ENCODE measurements at regions not wholly inside any gene's neighbourhood (a gene's known extent, or its start where the extent isn't known, plus 50 kb on each side); places are given as distances from the start of the nearest gene placed in this dataset.

DNA sequence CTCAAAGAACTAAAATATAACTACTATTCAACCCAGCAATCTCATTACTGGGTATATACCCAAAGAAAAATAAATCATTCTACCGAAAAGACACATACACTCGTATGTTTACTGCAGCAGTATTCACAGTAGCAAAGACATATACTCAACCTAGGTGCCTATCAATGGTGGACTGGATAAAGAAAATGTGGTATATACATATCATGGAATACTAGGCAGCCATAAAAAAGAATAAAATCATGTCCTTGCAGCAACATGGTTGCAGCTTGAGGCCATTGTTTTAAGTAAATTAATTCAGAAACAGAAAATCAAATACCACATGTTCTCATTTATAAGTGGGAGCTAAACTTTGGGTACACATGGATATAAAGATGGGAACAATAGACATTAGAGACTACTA, 266.2 kb upstream of the POU3F1 start:
- Mint-ChIP-seq H3K36me3 (ENCODE audit: insufficient read depth) (no peaks in the 10 kb centered on the region), H3K27me3 (peaks cover 34 to 60% of the 10 kb centered on the region in 2 donors), H3K4me1 (ENCODE audit: low read depth in 2 of 2) (no peaks in the 10 kb centered on the region), H3K4me3 (no peak overlapping the region), H3K9me3 (no peaks in the 10 kb centered on the region), H3K27ac (no peak overlapping the region)
- DNase-seq: no peak
- ATAC-seq (replicated peaks): no peak

DNA sequence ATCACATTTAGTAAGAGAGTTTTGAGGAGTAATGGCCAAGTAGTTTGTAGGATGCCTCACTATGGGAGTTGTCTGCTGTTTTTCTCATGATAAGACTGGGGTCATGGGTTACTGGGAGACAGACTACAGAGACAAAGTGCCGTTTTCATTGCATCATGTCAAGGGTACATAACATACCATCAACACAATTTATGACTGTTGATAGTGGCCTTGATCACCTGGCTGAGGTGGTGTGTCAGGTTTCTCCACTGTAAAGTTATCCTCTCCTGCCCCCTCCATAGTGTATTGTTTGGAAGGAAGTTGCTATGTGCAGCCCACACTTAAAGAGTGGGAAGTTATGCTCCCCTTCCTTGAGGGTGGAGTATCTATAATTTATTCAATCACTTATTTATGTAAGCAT, 263.5 kb upstream of the POU3F1 start:
- ATAC-seq (replicated peaks) (no peak), DNase-seq (no peak)
- Mint-ChIP-seq H3K9me3 (no peaks in the 10 kb centered on the region), H3K4me3 (no peak overlapping the region), H3K27ac (no peak overlapping the region), H3K36me3 (ENCODE audit: insufficient read depth) (peaks cover 4% of the 10 kb centered on the region), H3K27me3 (peaks cover 35 to 47% of the 10 kb centered on the region in 2 donors), H3K4me1 (ENCODE audit: low read depth in 2 of 2) (no peaks in the 10 kb centered on the region)

DNA sequence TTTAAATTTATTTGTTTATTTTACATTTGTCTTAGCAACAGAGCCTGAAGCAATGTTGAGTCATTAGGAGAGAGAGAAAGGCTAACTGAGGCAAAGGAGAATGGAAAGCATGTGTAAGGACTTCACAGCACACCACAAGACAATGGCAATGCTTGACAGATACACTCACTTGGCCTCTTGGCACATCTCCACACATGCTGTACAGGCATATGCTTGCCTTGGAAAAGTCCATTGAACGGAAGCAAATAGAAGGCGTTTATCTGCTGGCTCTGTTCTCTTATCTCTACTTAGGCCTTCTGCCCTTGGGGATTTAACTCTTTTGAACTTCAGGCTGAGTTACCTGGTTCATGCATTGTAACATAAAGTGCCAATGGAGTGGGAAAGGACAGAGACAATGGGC, 262.2 kb upstream of the POU3F1 start:
- Mint-ChIP-seq H3K27ac (no peak overlapping the region), H3K4me1 (ENCODE audit: low read depth in 2 of 2) (no peaks in the 10 kb centered on the region), H3K9me3 (no peaks in the 10 kb centered on the region), H3K4me3 (no peak overlapping the region), H3K27me3 (peaks cover 48 to 53% of the 10 kb centered on the region in 2 donors), H3K36me3 (ENCODE audit: insufficient read depth) (peaks cover 4% of the 10 kb centered on the region)
- DNase-seq: no peak
- no peak for ATAC-seq (replicated peaks)

DNA sequence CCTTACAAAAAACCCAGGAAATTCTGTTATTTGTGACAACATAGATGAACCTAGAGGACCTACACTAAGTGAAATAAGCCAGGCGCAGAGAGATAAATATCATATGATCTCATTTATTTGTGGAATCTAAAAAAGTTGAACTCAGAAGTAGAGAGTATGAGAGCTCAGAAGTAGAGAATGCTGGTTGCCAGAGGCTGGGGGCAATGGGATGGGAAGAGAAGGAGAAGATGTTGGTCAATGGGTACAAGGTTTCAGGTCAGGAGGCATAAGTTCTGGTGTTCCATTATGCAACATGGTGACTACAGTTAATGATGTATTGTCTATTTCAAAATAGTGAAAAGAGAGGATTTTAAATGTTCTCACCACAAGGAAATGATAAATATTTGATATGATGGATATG, 259.1 kb upstream of the POU3F1 start:
- DNase-seq (no peak), ATAC-seq (replicated peaks) (no peak)
- no peaks in the 10 kb centered on the region for H3K4me1 Mint-ChIP-seq (ENCODE audit: low read depth in 2 of 2)
- peaks cover 46 to 49% of the 10 kb centered on the region in 2 donors for H3K27me3 Mint-ChIP-seq
- peaks cover 4% of the 10 kb centered on the region for H3K36me3 Mint-ChIP-seq (ENCODE audit: insufficient read depth)
- H3K27ac Mint-ChIP-seq: no peak overlapping the region
- no peak overlapping the region for H3K4me3 Mint-ChIP-seq
- no peaks in the 10 kb centered on the region for H3K9me3 Mint-ChIP-seq

DNA sequence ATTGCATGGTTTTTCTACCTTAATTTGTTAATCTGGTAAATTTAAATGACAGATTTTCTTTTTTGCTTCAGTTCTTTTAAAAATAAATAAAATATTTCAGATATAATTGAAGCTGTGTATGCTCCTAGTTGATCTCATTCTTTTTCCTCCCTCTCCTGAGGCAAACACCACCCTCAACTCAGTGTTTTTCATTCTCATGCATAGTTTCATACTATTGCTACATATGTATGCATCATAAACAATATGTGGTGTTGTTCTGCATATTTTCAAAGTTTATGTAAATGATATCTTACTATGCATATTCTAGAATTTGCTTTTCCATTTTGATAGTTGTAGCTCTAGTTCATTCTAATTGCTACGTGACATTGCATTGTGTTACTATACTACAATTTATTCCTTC, 257.2 kb upstream of the POU3F1 start:
- ATAC-seq (replicated peaks) (no peak), DNase-seq (no peak)
- peaks cover 46 to 54% of the 10 kb centered on the region in 2 donors for H3K27me3 Mint-ChIP-seq
- H3K27ac Mint-ChIP-seq: no peak overlapping the region
- peaks cover 4% of the 10 kb centered on the region for H3K36me3 Mint-ChIP-seq (ENCODE audit: insufficient read depth)
- no peaks in the 10 kb centered on the region for H3K4me1 Mint-ChIP-seq (ENCODE audit: low read depth in 2 of 2)
- H3K4me3 Mint-ChIP-seq: no peak overlapping the region
- H3K9me3 Mint-ChIP-seq: no peaks in the 10 kb centered on the region

DNA sequence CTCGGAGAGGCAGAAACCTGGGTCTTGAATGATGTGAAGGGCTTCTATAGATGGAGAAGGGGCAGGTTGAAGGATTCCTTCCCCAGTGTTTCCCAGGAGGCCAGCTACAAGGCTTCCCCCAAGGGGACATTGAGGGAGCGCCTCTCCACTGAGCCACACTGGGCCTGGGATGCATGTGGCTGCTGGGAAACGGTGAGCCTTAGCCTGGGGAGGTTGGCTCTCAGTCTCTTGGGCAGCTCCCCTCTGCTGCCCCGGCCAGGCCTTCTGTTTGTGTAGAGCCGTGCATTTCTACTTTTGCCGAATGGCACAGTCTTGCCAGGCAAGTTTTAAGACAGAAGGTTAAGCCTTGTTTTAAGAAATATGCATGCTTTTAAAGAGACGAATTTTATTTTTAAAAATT, 254.4 kb upstream of the POU3F1 start:
- no peak for DNase-seq
- Mint-ChIP-seq H3K4me1 (ENCODE audit: low read depth in 2 of 2) (no peaks in the 10 kb centered on the region), H3K27me3 (peaks cover 58 to 76% of the 10 kb centered on the region in 2 donors), H3K36me3 (ENCODE audit: insufficient read depth) (no peaks in the 10 kb centered on the region), H3K27ac (no peak overlapping the region), H3K4me3 (no peak overlapping the region), H3K9me3 (no peaks in the 10 kb centered on the region)
- ATAC-seq (replicated peaks): no peak

DNA sequence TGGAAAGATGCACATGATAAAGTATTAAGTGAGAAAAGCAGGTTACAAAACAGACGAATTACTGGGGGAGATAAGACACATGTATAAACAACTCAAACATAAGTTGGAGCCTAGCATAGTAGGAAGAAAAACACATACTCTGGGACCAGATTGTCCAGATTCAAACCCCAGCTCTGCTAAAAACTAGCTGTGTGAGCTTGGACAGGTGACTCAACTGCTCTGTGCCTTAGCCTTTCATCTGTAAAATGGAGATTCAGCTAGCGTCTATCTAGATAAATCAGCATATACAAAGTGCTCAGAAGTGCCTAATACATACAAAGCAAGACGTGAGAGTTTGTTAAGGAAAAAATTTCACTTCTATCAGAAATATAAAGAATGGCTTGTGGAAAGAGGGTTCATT, 254.0 kb upstream of the POU3F1 start:
- no peak for ATAC-seq (replicated peaks)
- no peaks in the 10 kb centered on the region for H3K9me3 Mint-ChIP-seq

DNA sequence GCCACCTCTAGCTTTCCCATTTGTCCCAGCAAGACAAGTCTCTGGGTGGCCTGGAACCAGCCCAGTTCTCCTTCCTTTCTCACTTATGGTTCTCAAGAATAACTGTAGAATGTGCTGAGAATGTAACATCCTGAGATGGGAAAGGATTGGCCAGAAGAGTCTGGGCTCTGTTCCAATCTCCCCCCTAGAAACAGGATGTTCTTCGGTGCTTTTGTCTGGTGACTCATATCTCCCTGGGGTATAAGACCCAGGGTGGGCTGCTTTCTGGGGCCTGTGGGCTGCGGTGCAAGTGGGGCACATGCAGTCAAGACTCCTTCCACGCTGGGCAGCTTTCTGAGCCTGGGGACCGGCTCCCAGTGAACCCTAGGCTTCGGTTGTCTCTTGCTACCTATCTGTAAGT, 251.2 kb upstream of the POU3F1 start:
- no peak overlapping the region for H3K27ac Mint-ChIP-seq
- no peak overlapping the region for H3K4me3 Mint-ChIP-seq
- H3K4me1 Mint-ChIP-seq (ENCODE audit: low read depth in 2 of 2): peaks cover 0 to under 1% of the 10 kb centered on the region in 2 donors
- DNase-seq (no peak), ATAC-seq (replicated peaks) (no peak)
- no peaks in the 10 kb centered on the region for H3K36me3 Mint-ChIP-seq (ENCODE audit: insufficient read depth)
- H3K9me3 Mint-ChIP-seq: no peaks in the 10 kb centered on the region
- H3K27me3 Mint-ChIP-seq: peaks cover 64 to 72% of the 10 kb centered on the region in 2 donors

More for the DNA sequence above, 254.0 kb upstream of the POU3F1 start:
- DNase-seq: no peak
- Mint-ChIP-seq H3K27me3 (peaks cover 59 to 76% of the 10 kb centered on the region in 2 donors), H3K27ac (no peak overlapping the region), H3K4me1 (ENCODE audit: low read depth in 2 of 2) (no peaks in the 10 kb centered on the region), H3K4me3 (no peak overlapping the region), H3K36me3 (ENCODE audit: insufficient read depth) (no peaks in the 10 kb centered on the region)

DNA sequence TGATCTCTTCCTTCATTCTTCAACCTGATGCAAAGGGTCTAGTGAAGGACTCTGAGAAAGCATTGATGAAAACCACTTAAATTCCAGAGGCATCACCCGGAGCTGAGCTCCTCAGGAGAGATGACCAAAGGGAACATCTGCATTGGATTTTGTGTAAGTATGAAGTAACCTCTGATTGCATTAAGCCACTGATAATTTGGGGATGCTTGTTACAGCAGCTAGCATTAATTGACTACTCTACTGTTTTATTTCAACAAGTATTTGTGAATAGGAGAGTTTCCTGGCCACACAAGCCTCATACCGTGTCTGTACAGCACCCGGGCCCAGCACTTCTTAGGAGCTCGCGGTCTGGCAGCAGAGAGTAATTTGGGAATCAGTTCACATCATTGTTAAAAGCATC, 250.7 kb upstream of the POU3F1 start:
- Mint-ChIP-seq H3K9me3 (no peaks in the 10 kb centered on the region), H3K4me3 (no peak overlapping the region), H3K27me3 (peaks cover 66 to 78% of the 10 kb centered on the region in 2 donors), H3K4me1 (ENCODE audit: low read depth in 2 of 2) (peaks cover 0 to 6% of the 10 kb centered on the region in 2 donors), H3K27ac (no peak overlapping the region), H3K36me3 (ENCODE audit: insufficient read depth) (no peaks in the 10 kb centered on the region)
- DNase-seq (no peak), ATAC-seq (replicated peaks) (no peak)

DNA sequence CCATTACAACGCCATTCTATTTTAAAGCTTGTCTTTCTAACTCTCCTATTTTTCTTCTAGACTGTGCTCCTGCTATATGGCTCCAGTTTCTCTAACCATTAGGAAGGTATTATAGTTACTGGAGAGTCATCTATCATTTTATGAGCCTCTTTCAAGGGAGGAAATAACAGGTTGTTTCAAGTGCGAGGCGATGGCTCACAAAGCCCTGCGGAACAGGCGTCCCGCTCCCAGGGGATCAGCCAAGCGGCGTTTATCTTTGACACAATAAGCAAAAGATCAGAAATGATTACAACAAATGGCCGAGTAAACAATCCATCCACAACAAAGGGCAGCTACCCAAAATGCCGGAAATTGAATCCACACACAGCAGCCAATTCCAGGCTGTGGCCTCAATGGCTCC, 249.5 kb upstream of the POU3F1 start:
- Mint-ChIP-seq H3K4me3 (no peak overlapping the region), H3K9me3 (no peaks in the 10 kb centered on the region), H3K4me1 (ENCODE audit: low read depth in 2 of 2) (peaks cover 0 to 9% of the 10 kb centered on the region in 2 donors), H3K27me3 (peaks cover 70 to 81% of the 10 kb centered on the region in 2 donors), H3K36me3 (ENCODE audit: insufficient read depth) (no peaks in the 10 kb centered on the region), H3K27ac (no peak overlapping the region)
- DNase-seq (no peak), ATAC-seq (replicated peaks) (no peak)

DNA sequence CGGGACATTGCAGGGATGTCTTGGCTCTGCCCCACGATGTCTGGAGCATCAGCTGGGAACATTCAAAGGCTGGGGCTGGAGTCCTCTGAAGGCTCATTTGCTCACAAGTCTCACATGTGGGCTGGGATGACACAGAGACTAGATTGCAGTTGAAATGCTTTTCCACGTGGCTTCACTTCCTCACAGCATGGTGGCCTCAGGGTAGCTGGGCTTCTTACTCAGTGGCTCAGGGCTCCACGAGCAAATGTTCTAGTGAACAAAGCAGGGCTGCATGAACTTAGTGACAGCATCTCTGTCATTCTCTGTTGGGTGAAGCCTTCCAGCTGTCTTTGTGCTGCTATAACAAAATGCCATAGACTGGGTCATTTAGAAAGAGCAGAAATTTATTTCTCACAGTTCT, 247.0 kb upstream of the POU3F1 start:
- no peak overlapping the region for H3K27ac Mint-ChIP-seq
- peaks cover 73 to 85% of the 10 kb centered on the region in 2 donors for H3K27me3 Mint-ChIP-seq
- DNase-seq (no peak), ATAC-seq (replicated peaks) (no peak)
- H3K4me3 Mint-ChIP-seq: no peak overlapping the region
- no peaks in the 10 kb centered on the region for H3K36me3 Mint-ChIP-seq (ENCODE audit: insufficient read depth)
- peaks cover 0 to 9% of the 10 kb centered on the region in 2 donors for H3K4me1 Mint-ChIP-seq (ENCODE audit: low read depth in 2 of 2)
- H3K9me3 Mint-ChIP-seq: no peaks in the 10 kb centered on the region

DNA sequence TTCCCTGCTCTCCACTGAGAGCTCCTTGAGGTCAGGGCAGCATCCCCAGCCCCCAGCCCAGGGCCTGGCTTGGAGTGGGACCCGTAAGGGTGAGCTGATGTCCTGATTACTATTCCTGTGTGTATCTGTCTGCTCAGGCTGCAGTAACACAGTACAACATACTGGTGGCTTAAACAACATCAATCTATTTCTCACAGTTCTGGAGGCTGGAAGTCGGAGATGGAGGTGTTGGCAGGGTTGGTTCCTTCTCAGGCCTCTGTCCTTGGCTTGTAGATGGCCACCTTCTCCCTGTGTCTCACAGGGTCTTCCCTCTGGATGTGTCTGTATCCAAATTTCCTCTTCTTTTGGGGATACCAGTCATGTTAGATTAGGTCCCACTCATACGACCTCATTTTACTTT, 246.4 kb upstream of the POU3F1 start:
- Mint-ChIP-seq H3K27ac (no peak overlapping the region), H3K27me3 (peaks cover 67 to 79% of the 10 kb centered on the region in 2 donors), H3K36me3 (ENCODE audit: insufficient read depth) (no peaks in the 10 kb centered on the region), H3K9me3 (no peaks in the 10 kb centered on the region), H3K4me1 (ENCODE audit: low read depth in 2 of 2) (peaks cover 0 to 9% of the 10 kb centered on the region in 2 donors), H3K4me3 (peak overlapping the region in 1 of 2 donors; percentile 5)
- DNase-seq: no peak
- ATAC-seq (replicated peaks): no peak

DNA sequence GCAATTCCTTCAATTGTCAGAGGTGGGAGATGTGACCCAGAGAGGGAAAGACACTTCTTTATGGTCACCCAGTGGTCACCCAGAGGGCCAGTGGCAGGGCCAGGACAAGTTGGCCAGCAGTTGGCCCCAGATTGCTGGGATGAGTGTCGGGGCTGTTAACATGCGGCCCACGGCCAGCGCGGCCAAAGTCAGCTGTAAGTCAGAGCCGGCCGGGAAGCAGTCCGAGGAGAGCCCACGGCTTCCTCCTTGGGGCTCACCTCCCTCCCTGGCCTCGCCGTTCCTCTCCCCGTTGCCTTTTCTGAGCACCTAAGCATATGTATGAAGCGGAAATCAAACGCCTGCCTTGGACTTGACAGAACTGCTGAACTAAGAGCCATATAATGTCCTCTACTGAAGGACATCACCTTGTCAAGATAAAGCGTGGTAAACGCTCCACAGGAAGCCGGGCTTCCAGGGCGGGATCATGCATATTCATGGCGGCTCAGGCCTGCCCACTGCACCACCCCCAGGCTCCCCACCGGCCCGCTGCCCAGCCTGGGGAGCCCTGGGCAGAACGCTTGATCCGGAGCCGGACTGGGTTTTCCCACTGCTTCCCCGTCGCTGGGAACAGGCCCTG, 245.4 kb upstream of the POU3F1 start:
- H3K4me3 Mint-ChIP-seq: no peak overlapping the region

DNA sequence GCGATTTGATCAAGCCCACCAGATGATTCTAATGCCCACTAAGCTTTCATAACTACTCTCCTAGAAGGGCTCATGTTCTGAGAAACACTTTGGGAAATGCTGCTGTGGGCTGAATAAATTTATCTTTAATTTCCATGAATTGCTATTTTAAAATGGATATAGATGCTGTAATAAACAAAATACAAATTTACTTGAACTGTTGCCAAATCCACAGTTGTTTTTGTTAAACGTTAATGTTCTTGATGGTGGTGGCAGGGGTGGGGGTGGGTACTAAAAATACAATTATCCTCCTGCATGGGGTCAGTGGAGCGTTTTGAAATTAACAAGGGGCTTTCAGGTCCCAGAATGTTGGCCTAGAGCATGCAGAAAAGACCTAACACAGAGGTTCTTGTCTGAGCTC, 244.7 kb upstream of the POU3F1 start:
- no peaks in the 10 kb centered on the region for H3K9me3 Mint-ChIP-seq
- no peak overlapping the region for H3K4me3 Mint-ChIP-seq
- ATAC-seq (replicated peaks): no peak
- no peak overlapping the region for H3K27ac Mint-ChIP-seq
- H3K27me3 Mint-ChIP-seq: peaks cover 57 to 71% of the 10 kb centered on the region in 2 donors
- H3K4me1 Mint-ChIP-seq (ENCODE audit: low read depth in 2 of 2): peaks cover 0 to 9% of the 10 kb centered on the region in 2 donors
- no peaks in the 10 kb centered on the region for H3K36me3 Mint-ChIP-seq (ENCODE audit: insufficient read depth)
- DNase-seq: no peak

More for the DNA sequence above, 245.4 kb upstream of the POU3F1 start:
- no peaks in the 10 kb centered on the region for H3K36me3 Mint-ChIP-seq (ENCODE audit: insufficient read depth)
- H3K27ac Mint-ChIP-seq: no peak overlapping the region
- no peaks in the 10 kb centered on the region for H3K9me3 Mint-ChIP-seq
- peaks cover 0 to 9% of the 10 kb centered on the region in 2 donors for H3K4me1 Mint-ChIP-seq (ENCODE audit: low read depth in 2 of 2)
- DNase-seq (no peak), ATAC-seq (replicated peaks) (no peak)
- peaks cover 63 to 71% of the 10 kb centered on the region in 2 donors for H3K27me3 Mint-ChIP-seq
